H1 (cell line): ENCODE measurements at regions not wholly inside any gene's neighbourhood (a gene's known extent, or its start where the extent isn't known, plus 50 kb on each side); places are given as distances from the start of the nearest gene placed in this dataset.
A peak's percentile ranks its signal among the peaks of the same experiment; 100 is the strongest.

ENCODE experiments used
- CTCF ChIA-PET: fragments of 300-600 bp; sonication (Branson Sonifier 250); formaldehyde crosslinking; loops from one replicate; lab custom pipeline; 2021; ENCODE audit not compliant: partially characterized antibody; lab: Charles Lee
- POLR2A ChIA-PET: fragments of 300-600 bp; sonication (Branson Sonifier 250); formaldehyde crosslinking; loops from one replicate; lab custom pipeline; 2021; ENCODE audit warnings: inconsistent platforms; ENCODE audit not compliant: partially characterized antibody; lab: Charles Lee
- DNase-seq, 2 experiments: peaks; one replicate each; pipeline versions ENCODE4 v3.0.0 to v3.0.0-alpha.2; 2010 to 2022; ENCODE audit warnings: low spot score in 2 of 2, low read depth in 1 of 2, mixed read lengths in 1 of 2
- FAIRE-seq: peaks from 2 replicates; lab custom pipeline; 2011; peaks lifted over from hg19 to GRCh38; lab: Jason Lieb, UNC
- H2AFZ ChIP-seq: 2 replicates; pipeline ENCODE4 v1.8.1; 2012; ENCODE audit warnings: low read length, inconsistent platforms
- H2AK5ac ChIP-seq: 2 replicates; pipeline ENCODE4 v1.6.1; 2013; ENCODE audit warnings: low read depth, low read length
- H2BK120ac ChIP-seq: replicated peaks from 2 replicates; pipeline ENCODE3; 2013; ENCODE audit warnings: low read depth, low read length, inconsistent platforms
- H2BK12ac ChIP-seq: 2 replicates; pipeline ENCODE4 v1.6.1; 2013; ENCODE audit warnings: low read depth, low read length
- H2BK15ac ChIP-seq: 2 replicates; pipeline ENCODE4 v1.6.1; 2013; ENCODE audit warnings: low read length
- H2BK20ac ChIP-seq: 2 replicates; pipeline ENCODE4 v1.6.1; 2013; ENCODE audit warnings: low read length
- H2BK5ac ChIP-seq: 2 replicates; pipeline ENCODE4 v1.6.1; 2013; ENCODE audit warnings: low read depth, low read length
- H3K14ac ChIP-seq: 2 replicates; pipeline ENCODE4 v1.6.1; 2013; ENCODE audit warnings: inconsistent platforms; ENCODE audit not compliant: insufficient read length
- H3K18ac ChIP-seq: 2 replicates; pipeline ENCODE4 v1.6.1; 2013; ENCODE audit warnings: low read length; ENCODE audit errors: extremely low read depth
- H3K23ac ChIP-seq: 2 replicates; pipeline ENCODE4 v1.6.1; 2013; ENCODE audit warnings: inconsistent platforms; ENCODE audit not compliant: insufficient read length
- H3K23me2 ChIP-seq: 2 replicates; pipeline ENCODE4 v1.6.1; 2013; ENCODE audit warnings: low read depth, low read length
- H3K27ac ChIP-seq: 2 replicates; pipeline ENCODE4 v1.6.1; 2011; ENCODE audit warnings: low read depth, low read length, inconsistent platforms
- H3K27me3 ChIP-seq, 4 experiments: replicated peaks in 1 of 4; 1 replicate in 1 of 4; 2 replicates in 3 of 4; pipeline versions ENCODE4 v1.6.1 to v1.8.1; 2011 to 2013; ENCODE audit warnings: low read length in 3 of 4, mild to moderate bottlenecking in 3 of 4, inconsistent platforms in 2 of 4, mixed read lengths in 2 of 4, moderate library complexity in 1 of 4; ENCODE audit not compliant: control insufficient read depth in 3 of 4, insufficient read depth in 3 of 4; ENCODE audit errors: extremely low read depth in 1 of 4
- H3K36me3 ChIP-seq, 4 experiments: 2 replicates each; pipeline versions ENCODE4 v1.6.1 to v1.8.1; 2011 to 2013; ENCODE audit warnings: mild to moderate bottlenecking in 4 of 4, low read length in 3 of 4, moderate library complexity in 2 of 4, control low read depth in 1 of 4, inconsistent platforms in 1 of 4; ENCODE audit not compliant: insufficient read depth in 4 of 4, control insufficient read depth in 2 of 4
- H3K4ac ChIP-seq: replicated peaks from 2 replicates; pipeline ENCODE3; 2013; ENCODE audit warnings: low read length, low read depth, mixed read lengths, inconsistent platforms; ENCODE audit not compliant: insufficient read length
- H3K4me1 ChIP-seq, 4 experiments: replicated peaks in 1 of 4; 1 replicate in 1 of 4; 2 replicates in 3 of 4; pipeline versions ENCODE4 v1.6.1 to v1.8.1; 2011 to 2013; ENCODE audit warnings: low read length in 3 of 4, inconsistent platforms in 2 of 4, mixed read lengths in 1 of 4; ENCODE audit not compliant: insufficient read depth in 4 of 4, control insufficient read depth in 3 of 4
- H3K4me2 ChIP-seq, 2 experiments: 2 replicates each; pipeline versions ENCODE4 v1.6.1 to v1.8.1; 2011 to 2013; ENCODE audit warnings: low read depth in 2 of 2, low read length in 2 of 2, control low read depth in 1 of 2, inconsistent platforms in 1 of 2, mild to moderate bottlenecking in 1 of 2; ENCODE audit not compliant: insufficient read depth in 1 of 2
- H3K4me3 ChIP-seq, 4 experiments: fragments of 200-600, 300-600 bp in 1 of 4; sonication (generic), shearing (Covaris generic), sonication (Bioruptor Twin) in 1 of 4; 2 replicates each; pipeline versions ENCODE4 v1.5.1 to v1.8.1; 2011 to 2016; ENCODE audit warnings: low read length in 4 of 4, low read depth in 3 of 4, control low read depth in 2 of 4, inconsistent platforms in 2 of 4, mild to moderate bottlenecking in 2 of 4, mixed read lengths in 1 of 4, moderate library complexity in 1 of 4; ENCODE audit not compliant: insufficient read depth in 2 of 4; ENCODE audit errors: extremely low read depth in 1 of 4
- H3K56ac ChIP-seq: replicated peaks from 2 replicates; pipeline ENCODE3; 2013; ENCODE audit warnings: low read depth, mild to moderate bottlenecking, mixed read lengths, low read length, inconsistent platforms; ENCODE audit not compliant: insufficient read length
- H3K79me1 ChIP-seq: 2 replicates; pipeline ENCODE4 v1.6.1; 2013; ENCODE audit warnings: low read depth, low read length, control low read depth
- H3K79me2 ChIP-seq, 2 experiments: 2 replicates each; pipeline versions ENCODE4 v1.6.1 to v1.8.1; 2012 to 2013; ENCODE audit warnings: low read length in 2 of 2, mild to moderate bottlenecking in 2 of 2, inconsistent platforms in 1 of 2; ENCODE audit not compliant: insufficient read depth in 2 of 2, control insufficient read depth in 1 of 2
- H3K9ac ChIP-seq, 4 experiments: replicated peaks in 1 of 4; 1 replicate in 1 of 4; 2 replicates in 3 of 4; pipeline versions ENCODE4 v1.6.1 to v1.8.1; 2011 to 2013; ENCODE audit warnings: low read depth in 3 of 4, low read length in 3 of 4, control low read depth in 2 of 4, mild to moderate bottlenecking in 2 of 4, moderate library complexity in 2 of 4, inconsistent platforms in 1 of 4; ENCODE audit errors: extremely low read depth in 1 of 4
- H3K9me3 ChIP-seq, 2 experiments: 2 replicates each; pipeline versions ENCODE4 v1.6.1 to v1.8.1; 2012 to 2013; ENCODE audit warnings: mild to moderate bottlenecking in 2 of 2, moderate library complexity in 2 of 2, control low read depth in 1 of 2, inconsistent platforms in 1 of 2, low read depth in 1 of 2, low read length in 1 of 2, mixed read lengths in 1 of 2; ENCODE audit not compliant: insufficient read depth in 2 of 2
- H4K20me1 ChIP-seq, 2 experiments: replicated peaks in 1 of 2; 2 replicates each; pipeline versions ENCODE3 to v1.8.1; 2011 to 2013; ENCODE audit warnings: inconsistent platforms in 2 of 2, low read length in 2 of 2, mild to moderate bottlenecking in 1 of 2; ENCODE audit not compliant: insufficient read depth in 2 of 2, control insufficient read depth in 1 of 2
- H4K5ac ChIP-seq: 2 replicates; pipeline ENCODE4 v1.6.1; 2013; ENCODE audit warnings: low read length, low read depth, mixed read lengths, inconsistent platforms; ENCODE audit not compliant: insufficient read length
- H4K8ac ChIP-seq: 2 replicates; pipeline ENCODE4 v1.8.0; 2013; ENCODE audit warnings: mild to moderate bottlenecking, moderate library complexity, low read length, inconsistent platforms; ENCODE audit not compliant: insufficient read depth; ENCODE audit errors: extremely low read depth
- H4K91ac ChIP-seq: replicated peaks from 2 replicates; pipeline ENCODE3; 2013; ENCODE audit warnings: low read length, mixed read lengths, inconsistent platforms; ENCODE audit not compliant: insufficient read length
- ASH2L ChIP-seq: fragments of 200-600, 300-600 bp; sonication (generic); IDR thresholded peaks from one replicate; pipeline ENCODE4 v1.7.1; 2017; ENCODE audit warnings: low read length
- MAFK ChIP-seq: IDR thresholded peaks from 2 replicates; pipeline ENCODE4 v1.6.1; 2012; ENCODE audit warnings: low read depth, mild to moderate bottlenecking, improper control_type of control experiment, low read length
- RAD21 ChIP-seq, 2 experiments: IDR thresholded peaks in 1 of 2; conservative IDR thresholded peaks in 1 of 2; 2 replicates each; pipeline ENCODE4 v1.6.1; 2011; ENCODE audit warnings: low read depth in 2 of 2, low read length in 2 of 2, improper control_type of control experiment in 1 of 2, inconsistent platforms in 1 of 2, mild to moderate bottlenecking in 1 of 2, moderate library complexity in 1 of 2
- RBBP5 ChIP-seq: IDR thresholded peaks from 2 replicates; pipeline ENCODE4 v1.7.1; 2012; ENCODE audit warnings: low read depth, mild to moderate bottlenecking, inconsistent platforms, low read length, moderate library complexity, borderline replicate concordance
- SP1 ChIP-seq: IDR thresholded peaks from 2 replicates; pipeline ENCODE4 v1.6.1; 2011; ENCODE audit warnings: low read depth, low read length
- TEAD4 ChIP-seq: IDR thresholded peaks from 2 replicates; pipeline ENCODE4 v1.6.1; 2012; ENCODE audit warnings: low read depth, low read length, inconsistent platforms, mixed read lengths
- ZNF274 ChIP-seq: IDR thresholded peaks from 2 replicates; pipeline ENCODE4 v1.7.0; 2012; ENCODE audit warnings: low read length, borderline replicate concordance; ENCODE audit errors: extremely low read depth
- WGBS, 2 experiments: shearing (Covaris generic) in 1 of 2; methylation state at CpG; one replicate each; pipeline versions ENCODE4 v1.1.6 to v1.1.7; 2013 to 2015; ENCODE audit warnings: low lambda C conversion rate in 2 of 2, mixed read lengths in 2 of 2, inconsistent platforms in 1 of 2, low coverage in 1 of 2, missing lambda C conversion rate in 1 of 2; ENCODE audit not compliant: insufficient replicate concordance in 2 of 2, insufficient coverage in 1 of 2, insufficient read length in 1 of 2; ENCODE audit errors: extremely low coverage in 1 of 2, missing lambda C conversion rate in 1 of 2; 5-methylcytosine and 5-hydroxymethylcytosine counted together

- no peak overlapping the region for H2AK5ac ChIP-seq
- H3K56ac ChIP-seq: no peak overlapping the region
- H3K4me3 ChIP-seq: 0 out of 8 replicates have a peak overlapping the region, but pooled peaks of 1 of the 4 experiments have one; percentile 35
- POLR2A ChIA-PET: interaction anchor here (0.6 to 1.3 kb wide), 3 partner anchors 12 to 124 kb away, joined by 3 to 4 read pairs (median 4); no protein-coding TSS in a partner anchor
- H3K27ac ChIP-seq: peak overlapping the region; percentile 63; the same call in 1 of the 2 replicates
- H3K9me3 ChIP-seq: peaks cover 8 to 14% of the 10 kb centered on the region in 2 experiments; a peak in 3 of 4 replicates
- H3K79me2 ChIP-seq: no peaks in the 10 kb centered on the region
- DNase-seq (peak in 1 of 2 experiments; percentile 9), FAIRE-seq (peak; percentile 63)
- H4K20me1 ChIP-seq: no peaks in the 10 kb centered on the region
- peak overlapping the region; percentile 51 to 53 for H3K4me2 ChIP-seq
- H2BK15ac ChIP-seq: no peak overlapping the region
- peak overlapping the region; percentile 92; the same call in 1 of the 2 replicates for H2BK5ac ChIP-seq
- no peaks in the 10 kb centered on the region for H3K79me1 ChIP-seq
- H4K5ac ChIP-seq: no peak overlapping the region
- no peak for TF ChIP-seq MAFK
- TF ChIP-seq ZNF274: no peak
- TF ChIP-seq RAD21 (IDR thresholded peaks at IDR 0.05 in 1 of 2, conservative IDR thresholded peaks at IDR 0.05 in 1 of 2; ENCODE audit: low read depth in 2 of 2, low read length in 2 of 2): peak in 1 of 2 experiments; percentile 10; a peak in 1 of 4 replicates
- peak; percentile 90 for TF ChIP-seq RBBP5
- TF ChIP-seq SP1: peak; percentile 83; the same call in 1 of the 2 replicates
- 0 out of 2 replicates have a peak, but pooled peaks have one; percentile 25 for TF ChIP-seq TEAD4
- TF ChIP-seq ASH2L: peak; percentile 91
- H2BK120ac ChIP-seq: peak overlapping the region; percentile 78
- peaks cover 0 to 6% (median 4%) of the 10 kb centered on the region in 4 experiments; a peak in 4 of 7 replicates for H3K4me1 ChIP-seq
- no peaks in the 10 kb centered on the region for H3K23me2 ChIP-seq
- no peak overlapping the region for H3K14ac ChIP-seq
- peak overlapping the region; percentile 87 for H4K91ac ChIP-seq
- no peak overlapping the region; the same call in 1 of the 2 replicates for H3K18ac ChIP-seq
- H3K9ac ChIP-seq: no peak overlapping the region
- H2BK20ac ChIP-seq: no peak overlapping the region; the same call in 1 of the 2 replicates
- no peak overlapping the region for H2AFZ ChIP-seq
- CTCF ChIA-PET: interaction anchor here (1.1 to 1.6 kb wide), 2 partner anchors 9 to 169 kb away, joined by 3 to 4 read pairs; no protein-coding TSS in a partner anchor
- no peak overlapping the region for H4K8ac ChIP-seq
- WGBS, 2 experiments: 10% methylated on average over 6 of the region's 6 CpGs; no CpG with 5 or more reads in 1 of the 2 experiments
- H2BK12ac ChIP-seq: 0 out of 2 replicates have a peak overlapping the region, but pooled peaks have one; percentile 63
- peaks cover 0 to 6% (median 0%) of the 10 kb centered on the region in 4 experiments; a peak in 2 of 8 replicates for H3K36me3 ChIP-seq
- H3K23ac ChIP-seq: no peak overlapping the region
- H3K27me3 ChIP-seq: no peaks in the 10 kb centered on the region
- H3K4ac ChIP-seq: peak overlapping the region; percentile 19
Observed at GRCh38 chrY:15424665-15425132, 900.4 kb downstream of the NLGN4Y start.
